ENCODE measurements at regions not wholly inside any gene's neighbourhood (a gene's known extent, or its start where the extent isn't known, plus 50 kb on each side); places are given as distances from the start of the nearest gene placed in this dataset.

DNA sequence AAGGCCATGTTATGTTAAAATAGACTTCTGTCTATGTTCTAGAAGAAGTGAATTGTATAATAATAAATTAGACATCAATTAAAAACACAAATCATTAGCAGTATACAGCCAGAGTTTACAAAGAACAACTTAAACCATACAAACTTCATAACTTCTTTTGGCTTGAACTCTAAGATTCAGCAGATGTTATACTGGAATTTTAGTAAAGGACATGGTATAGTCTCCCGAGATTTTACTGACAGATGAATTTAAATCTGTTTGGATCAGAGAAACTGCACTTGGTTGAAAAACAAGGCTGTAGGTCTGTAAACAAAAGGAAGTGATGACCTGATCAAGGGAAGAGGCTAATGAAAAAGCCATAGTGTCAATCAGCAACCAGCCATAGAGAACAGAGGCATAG lies 132.6 kb upstream of the TBX18 start:
- no peak for TF ChIP-seq ZNF423 (CRISPR knock-in tag; IDR thresholded peaks at IDR 0.05)
- no peak for TF ChIP-seq ZBTB21 (CRISPR knock-in tag; IDR thresholded peaks at IDR 0.05; ENCODE audit: borderline replicate concordance)
- TF ChIP-seq, protein P1, sequence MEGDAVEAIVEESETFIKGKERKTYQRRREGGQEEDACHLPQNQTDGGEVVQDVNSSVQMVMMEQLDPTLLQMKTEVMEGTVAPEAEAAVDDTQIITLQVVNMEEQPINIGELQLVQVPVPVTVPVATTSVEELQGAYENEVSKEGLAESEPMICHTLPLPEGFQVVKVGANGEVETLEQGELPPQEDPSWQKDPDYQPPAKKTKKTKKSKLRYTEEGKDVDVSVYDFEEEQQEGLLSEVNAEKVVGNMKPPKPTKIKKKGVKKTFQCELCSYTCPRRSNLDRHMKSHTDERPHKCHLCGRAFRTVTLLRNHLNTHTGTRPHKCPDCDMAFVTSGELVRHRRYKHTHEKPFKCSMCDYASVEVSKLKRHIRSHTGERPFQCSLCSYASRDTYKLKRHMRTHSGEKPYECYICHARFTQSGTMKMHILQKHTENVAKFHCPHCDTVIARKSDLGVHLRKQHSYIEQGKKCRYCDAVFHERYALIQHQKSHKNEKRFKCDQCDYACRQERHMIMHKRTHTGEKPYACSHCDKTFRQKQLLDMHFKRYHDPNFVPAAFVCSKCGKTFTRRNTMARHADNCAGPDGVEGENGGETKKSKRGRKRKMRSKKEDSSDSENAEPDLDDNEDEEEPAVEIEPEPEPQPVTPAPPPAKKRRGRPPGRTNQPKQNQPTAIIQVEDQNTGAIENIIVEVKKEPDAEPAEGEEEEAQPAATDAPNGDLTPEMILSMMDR (IDR thresholded peaks at IDR 0.05): no peak
- TF ChIP-seq, protein P2, sequence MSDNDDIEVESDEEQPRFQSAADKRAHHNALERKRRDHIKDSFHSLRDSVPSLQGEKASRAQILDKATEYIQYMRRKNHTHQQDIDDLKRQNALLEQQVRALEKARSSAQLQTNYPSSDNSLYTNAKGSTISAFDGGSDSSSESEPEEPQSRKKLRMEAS (CRISPR knock-in tag; IDR thresholded peaks at IDR 0.05): no peak
- no peak for TF ChIP-seq ZNF416 (CRISPR knock-in tag; IDR thresholded peaks at IDR 0.05)
- TF ChIP-seq ZNF232 (CRISPR knock-in tag; IDR thresholded peaks at IDR 0.05): no peak

Measured in WTC11 (cell line).